Lower leg skin (tissue), 3 donors: ENCODE measurements at regions not wholly inside any gene's neighbourhood (a gene's known extent, or its start where the extent isn't known, plus 50 kb on each side); places are given as distances from the start of the nearest gene placed in this dataset.

Experiments used
- CTCF ChIP-seq, 3 donors: fragments of 450-650 bp; IDR thresholded peaks; one replicate each; pipeline ENCODE4 v1.5.1; 2016; ENCODE audit warnings: antibody characterized with exemption in 3 of 3, mild to moderate bottlenecking in 3 of 3, moderate library complexity in 2 of 3
- POLR2A ChIP-seq, 2 donors: fragments of 450-650 bp; IDR thresholded peaks; one replicate each; pipeline ENCODE4 v1.6.1; 2016 to 2017; ENCODE audit warnings: antibody characterized with exemption in 2 of 2, mild to moderate bottlenecking in 1 of 2, moderate library complexity in 1 of 2

DNA sequence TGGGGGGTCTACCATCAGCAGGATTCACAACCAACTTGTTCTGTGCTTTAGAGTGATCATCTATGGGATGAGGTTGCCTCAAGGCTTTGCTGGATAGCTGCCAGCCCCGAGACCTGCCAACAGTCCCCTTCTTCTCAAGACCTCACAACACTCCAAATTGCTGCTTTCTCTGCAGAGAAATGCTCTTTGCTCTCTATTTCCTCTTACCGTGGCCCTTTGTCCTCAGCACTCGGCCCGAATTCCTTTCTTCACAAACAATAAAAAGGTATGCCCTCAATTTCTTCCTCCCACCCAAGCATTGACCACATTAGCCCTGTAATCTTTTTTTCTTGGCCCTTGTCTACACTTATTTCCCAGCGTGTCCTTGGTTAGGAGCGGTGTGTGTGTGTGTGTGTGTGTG, 147.4 kb upstream of the SNX19 start:
- TF ChIP-seq CTCF (IDR thresholded peaks at IDR 0.05): no peak
- no peak for TF ChIP-seq POLR2A (IDR thresholded peaks at IDR 0.05)
